Choroid plexus epithelial cell (primary cell): ENCODE measurements at regions not wholly inside any gene's neighbourhood (a gene's known extent, or its start where the extent isn't known, plus 50 kb on each side); places are given as distances from the start of the nearest gene placed in this dataset.

Experiments
- DNase-seq: peaks from one replicate; pipeline ENCODE4 v3.0.0-alpha.2; 2010; ENCODE audit warnings: low read depth
- H3K4me3 ChIP-seq: 2 replicates; pipeline ENCODE4 v1.5.1; 2011; ENCODE audit warnings: low read depth, mild to moderate bottlenecking, control low read depth, low read length, moderate library complexity
- CTCF ChIP-seq: conservative IDR thresholded peaks from 2 replicates; pipeline ENCODE4 v1.5.1; 2011; ENCODE audit warnings: low read depth, mild to moderate bottlenecking, control low read depth, inconsistent platforms, low read length, moderate library complexity

- H3K4me3 ChIP-seq: no peak overlapping the region
- no peak for DNase-seq
- TF ChIP-seq CTCF: no peak
Measured at GRCh38 chr2:142724713-142725349, 152.6 kb upstream of the KYNU start.

DNA sequence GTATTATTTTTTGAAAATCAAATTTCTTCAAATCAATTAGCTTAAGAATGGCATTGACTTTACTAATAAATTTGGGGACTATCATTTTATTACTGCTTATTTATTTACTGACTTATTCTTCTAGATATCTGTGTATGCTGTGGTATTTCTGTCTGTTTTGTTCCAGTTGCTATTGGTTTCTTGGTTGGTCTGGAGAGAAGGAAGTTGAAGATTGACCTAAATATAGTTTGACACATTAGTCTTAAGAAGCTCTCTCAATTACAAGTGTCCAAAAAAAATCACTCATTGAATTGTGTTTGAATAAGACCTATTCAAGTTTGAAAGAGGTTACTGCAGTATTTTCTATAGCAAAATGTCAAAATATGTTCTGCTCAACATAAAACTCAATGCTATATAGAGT, 153.3 kb upstream of the KYNU start:
- no peak overlapping the region for H3K4me3 ChIP-seq
- no peak for TF ChIP-seq CTCF
- peak; percentile 10 for DNase-seq

DNA sequence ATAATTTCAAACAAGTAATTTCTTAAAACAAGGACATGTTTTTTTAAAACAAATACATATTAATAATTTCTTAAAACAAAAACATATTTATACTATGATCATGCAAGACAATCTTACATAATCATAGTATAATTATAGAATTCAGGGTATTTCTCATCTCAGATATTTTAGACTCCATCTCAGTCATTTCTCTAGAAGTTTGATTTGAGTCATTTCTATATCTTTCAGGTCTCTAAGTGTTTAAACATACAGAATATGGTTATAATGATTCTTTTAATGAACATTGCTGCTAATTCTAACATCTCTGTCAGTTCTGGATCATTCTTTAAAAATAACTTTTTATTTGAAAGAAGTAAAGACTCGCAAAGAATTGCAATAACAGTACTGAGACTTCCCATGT, 154.2 kb upstream of the KYNU start:
- no peak for DNase-seq
- TF ChIP-seq CTCF: no peak
- no peak overlapping the region for H3K4me3 ChIP-seq

- no peak overlapping the region for H3K4me3 ChIP-seq
- no peak for TF ChIP-seq CTCF
- peak; percentile 86 for DNase-seq
Measured at GRCh38 chr2:142722569-142722968, 154.9 kb upstream of the KYNU start.

- no peak for DNase-seq
- H3K4me3 ChIP-seq: no peak overlapping the region
- no peak for TF ChIP-seq CTCF
Measured at GRCh38 chr2:142722086-142722485, 155.4 kb upstream of the KYNU start.

GRCh38 chr2:142721015-142721414, 156.4 kb upstream of the KYNU start:
- DNase-seq: no peak
- H3K4me3 ChIP-seq: no peak overlapping the region
- TF ChIP-seq CTCF: no peak

DNA sequence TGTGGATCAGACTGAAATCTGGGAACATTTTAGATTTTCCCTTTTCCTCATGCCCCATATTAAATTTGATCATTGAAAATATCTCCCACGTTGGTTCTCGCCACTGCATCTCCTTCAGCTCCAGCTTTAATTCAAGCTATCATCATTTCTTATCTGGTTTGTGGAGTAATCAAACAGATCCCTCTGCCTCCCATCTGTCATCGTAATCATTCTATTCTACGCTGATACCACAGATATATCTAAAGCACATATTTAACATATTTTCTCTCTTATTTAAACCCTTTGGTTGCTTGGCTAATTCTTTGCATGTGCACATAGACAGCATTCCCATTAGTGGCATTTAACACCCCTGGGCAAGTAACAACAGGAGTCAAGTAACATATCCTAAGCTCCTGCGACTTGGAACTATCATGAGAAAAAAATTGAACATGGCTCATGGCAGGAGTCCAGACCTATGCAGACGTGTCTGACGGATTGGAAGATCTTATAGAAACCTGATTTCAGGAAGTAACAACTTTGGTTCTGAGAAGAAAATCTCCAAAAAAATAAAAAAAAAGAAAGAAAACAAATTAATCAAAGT, 158.8 kb upstream of the KYNU start:
- H3K4me3 ChIP-seq: no peak overlapping the region
- TF ChIP-seq CTCF: no peak
- no peak for DNase-seq
